WTC11 (cell line): ENCODE measurements at regions not wholly inside any gene's neighbourhood (a gene's known extent, or its start where the extent isn't known, plus 50 kb on each side); places are given as distances from the start of the nearest gene placed in this dataset.

Source experiments
- USF1 ChIP-seq: sonication (generic); formaldehyde crosslinking; IDR thresholded peaks from 2 replicates; pipeline ENCODE4 v1.8.0; 2022; ENCODE audit warnings: mild to moderate bottlenecking, missing genetic modification reagents
- ZNF671 ChIP-seq: fragments of 250-450 bp; sonication (Bioruptor Pico); IDR thresholded peaks from 2 replicates; pipeline ENCODE4 v1.8.0; 2021; ENCODE audit warnings: mild to moderate bottlenecking
- TF ChIP-seq, protein P1 (sequence below): fragments of 200-600 bp; IDR thresholded peaks from 2 replicates; pipeline ENCODE4 v1.8.0; 2022; ENCODE audit warnings: antibody characterized with exemption
- TF ChIP-seq, protein P2 (sequence below): sonication (generic); formaldehyde crosslinking; IDR thresholded peaks from 2 replicates; pipeline ENCODE4 v1.8.0; 2022; ENCODE audit warnings: mild to moderate bottlenecking, missing genetic modification reagents

GRCh38 chr12:130101370-130101769 is 60.9 kb upstream of the FZD10 start:
- TF ChIP-seq, protein P1, sequence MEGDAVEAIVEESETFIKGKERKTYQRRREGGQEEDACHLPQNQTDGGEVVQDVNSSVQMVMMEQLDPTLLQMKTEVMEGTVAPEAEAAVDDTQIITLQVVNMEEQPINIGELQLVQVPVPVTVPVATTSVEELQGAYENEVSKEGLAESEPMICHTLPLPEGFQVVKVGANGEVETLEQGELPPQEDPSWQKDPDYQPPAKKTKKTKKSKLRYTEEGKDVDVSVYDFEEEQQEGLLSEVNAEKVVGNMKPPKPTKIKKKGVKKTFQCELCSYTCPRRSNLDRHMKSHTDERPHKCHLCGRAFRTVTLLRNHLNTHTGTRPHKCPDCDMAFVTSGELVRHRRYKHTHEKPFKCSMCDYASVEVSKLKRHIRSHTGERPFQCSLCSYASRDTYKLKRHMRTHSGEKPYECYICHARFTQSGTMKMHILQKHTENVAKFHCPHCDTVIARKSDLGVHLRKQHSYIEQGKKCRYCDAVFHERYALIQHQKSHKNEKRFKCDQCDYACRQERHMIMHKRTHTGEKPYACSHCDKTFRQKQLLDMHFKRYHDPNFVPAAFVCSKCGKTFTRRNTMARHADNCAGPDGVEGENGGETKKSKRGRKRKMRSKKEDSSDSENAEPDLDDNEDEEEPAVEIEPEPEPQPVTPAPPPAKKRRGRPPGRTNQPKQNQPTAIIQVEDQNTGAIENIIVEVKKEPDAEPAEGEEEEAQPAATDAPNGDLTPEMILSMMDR, result no peak
- TF ChIP-seq, protein P2, sequence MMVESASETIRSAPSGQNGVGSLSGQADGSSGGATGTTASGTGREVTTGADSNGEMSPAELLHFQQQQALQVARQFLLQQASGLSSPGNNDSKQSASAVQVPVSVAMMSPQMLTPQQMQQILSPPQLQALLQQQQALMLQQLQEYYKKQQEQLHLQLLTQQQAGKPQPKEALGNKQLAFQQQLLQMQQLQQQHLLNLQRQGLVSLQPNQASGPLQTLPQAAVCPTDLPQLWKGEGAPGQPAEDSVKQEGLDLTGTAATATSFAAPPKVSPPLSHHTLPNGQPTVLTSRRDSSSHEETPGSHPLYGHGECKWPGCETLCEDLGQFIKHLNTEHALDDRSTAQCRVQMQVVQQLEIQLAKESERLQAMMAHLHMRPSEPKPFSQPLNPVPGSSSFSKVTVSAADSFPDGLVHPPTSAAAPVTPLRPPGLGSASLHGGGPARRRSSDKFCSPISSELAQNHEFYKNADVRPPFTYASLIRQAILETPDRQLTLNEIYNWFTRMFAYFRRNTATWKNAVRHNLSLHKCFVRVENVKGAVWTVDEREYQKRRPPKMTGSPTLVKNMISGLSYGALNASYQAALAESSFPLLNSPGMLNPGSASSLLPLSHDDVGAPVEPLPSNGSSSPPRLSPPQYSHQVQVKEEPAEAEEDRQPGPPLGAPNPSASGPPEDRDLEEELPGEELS, result no peak
- TF ChIP-seq USF1 (CRISPR knock-in tag), result no peak
- TF ChIP-seq ZNF671 (CRISPR knock-in tag), result no peak
